GM12878 (cell line): ENCODE measurements at regions not wholly inside any gene's neighbourhood (a gene's known extent, or its start where the extent isn't known, plus 50 kb on each side); places are given as distances from the start of the nearest gene placed in this dataset.

Experiments used
- ATAC-seq: fragments of 200-7000 bp; cut with Tn5 transposase; 3 replicates; pipeline ENCODE4 v1.9.1; 2020; ENCODE audit warnings: mild to moderate bottlenecking, moderate library complexity
- BruUV-seq: library from RNA; stranded (reverse); fragments of 400-500 nt; replicated peaks from 2 replicates; lab custom pipeline; 2021; lab: Mats Ljungman, UMichigan
- CTCF ChIA-PET: fragments of 300-600 bp; sonication (Branson Sonifier 250); formaldehyde crosslinking; extraction: SDS; loops from one replicate; lab custom pipeline; 2021; ENCODE audit warnings: inconsistent platforms; lab: Yijun Ruan, JAX
- POLR2A ChIA-PET: fragments of 350-600 bp; formaldehyde crosslinking; extraction: SDS; loops from one replicate; lab custom pipeline; 2021; ENCODE audit warnings: inconsistent platforms; lab: Charles Lee
- RAD21 ChIA-PET: fragments of 300-600 bp; sonication (Branson Sonifier 250); formaldehyde crosslinking; loops from one replicate; lab custom pipeline; 2023; ENCODE audit warnings: antibody characterized with exemption; ENCODE audit not compliant: unreplicated experiment; lab: Charles Lee
- SMC1A ChIA-PET: fragments of 300-600 bp; sonication (Branson Sonifier 250); formaldehyde crosslinking; loops from one replicate; lab custom pipeline; 2023; ENCODE audit not compliant: unreplicated experiment, uncharacterized antibody; lab: Charles Lee
- DNase-seq: peaks from one replicate; pipeline ENCODE4 v3.0.0-alpha.2; 2011; ENCODE audit warnings: low read depth, low spot score
- FAIRE-seq: peaks from 3 replicates; lab custom pipeline; 2011; peaks lifted over from hg19 to GRCh38; lab: Jason Lieb, UNC
- H2AFZ ChIP-seq: 2 replicates; pipeline ENCODE4 v1.6.0; 2011; ENCODE audit warnings: low read depth, low read length, control low read depth; ENCODE audit not compliant: control insufficient read depth
- H3K27ac ChIP-seq: 2 replicates; pipeline ENCODE4 v1.5.1; 2011; ENCODE audit warnings: control low read depth; ENCODE audit not compliant: control insufficient read depth, insufficient read depth
- H3K27me3 ChIP-seq, 2 experiments: replicated peaks in 1 of 2; 2 replicates each; pipeline versions ENCODE4 v1.6.0 to v1.6.1; 2011; ENCODE audit warnings: low read length in 1 of 2; ENCODE audit not compliant: control insufficient read depth in 2 of 2, insufficient read depth in 2 of 2
- H3K36me3 ChIP-seq, 2 experiments: 2 replicates each; pipeline ENCODE4 v1.5.1; 2011; ENCODE audit warnings: low read length in 1 of 2; ENCODE audit not compliant: control insufficient read depth in 2 of 2, insufficient read depth in 2 of 2
- H3K4me1 ChIP-seq: 2 replicates; pipeline ENCODE4 v1.6.1; 2011; ENCODE audit warnings: mild to moderate bottlenecking, low read length, moderate library complexity, mixed read lengths; ENCODE audit not compliant: control insufficient read depth, insufficient read depth
- H3K4me2 ChIP-seq: 2 replicates; pipeline ENCODE4 v1.6.0; 2011; ENCODE audit warnings: control low read depth; ENCODE audit not compliant: control insufficient read depth, insufficient read depth
- H3K4me3 ChIP-seq: fragments of 200-600 bp; sonication (generic); 2 replicates; pipeline ENCODE4 v1.5.1; 2016
- H3K79me2 ChIP-seq: 2 replicates; pipeline ENCODE4 v1.6.0; 2011; ENCODE audit warnings: low read length; ENCODE audit not compliant: control insufficient read depth, insufficient read depth
- H3K9ac ChIP-seq: 2 replicates; pipeline ENCODE4 v1.8.0; 2011; ENCODE audit warnings: low read length, control low read depth, mixed read lengths; ENCODE audit not compliant: control insufficient read depth, insufficient read depth
- H3K9me3 ChIP-seq: replicated peaks from 3 replicates; pipeline ENCODE4 v1.5.1; 2011; ENCODE audit warnings: mild to moderate bottlenecking, low read length; ENCODE audit not compliant: control insufficient read depth, insufficient read depth
- H4K20me1 ChIP-seq: 2 replicates; pipeline ENCODE4 v1.6.0; 2011; ENCODE audit not compliant: control insufficient read depth, insufficient read depth
- BRCA1 ChIP-seq: IDR thresholded peaks from 2 replicates; pipeline ENCODE4 v1.6.1; 2011; ENCODE audit warnings: low read depth, low read length, improper control_type of control experiment
- HDGF ChIP-seq: fragments of 450-650 bp; IDR thresholded peaks from 2 replicates; pipeline ENCODE4 v1.6.1; 2016; ENCODE audit warnings: antibody characterized with exemption
- IRF4 ChIP-seq: IDR thresholded peaks from 2 replicates; pipeline ENCODE4 v1.6.1; 2011; ENCODE audit warnings: low read depth, low read length
- MEF2A ChIP-seq: IDR thresholded peaks from 2 replicates; pipeline ENCODE4 v1.6.1; 2011; ENCODE audit warnings: low read depth, mild to moderate bottlenecking, low read length, moderate library complexity; ENCODE audit not compliant: insufficient read depth
- MYC ChIP-seq: IDR thresholded peaks from 2 replicates; pipeline ENCODE4 v1.6.1; 2011; ENCODE audit warnings: mild to moderate bottlenecking, low read length, moderate library complexity, inconsistent platforms; ENCODE audit not compliant: insufficient read depth, insufficient replicate concordance, insufficient read length, severe bottlenecking
- PAX5 ChIP-seq: IDR thresholded peaks from 2 replicates; pipeline ENCODE4 v1.6.1; 2011; ENCODE audit warnings: low read depth, low read length, borderline replicate concordance
- POLR2A ChIP-seq: IDR thresholded peaks from 2 replicates; pipeline ENCODE4 v1.6.1; 2011; ENCODE audit warnings: low read depth, mild to moderate bottlenecking, low read length
- RCOR1 ChIP-seq: conservative IDR thresholded peaks from 2 replicates; pipeline ENCODE4 v1.6.1; 2012; ENCODE audit warnings: low read depth, low read length, improper control_type of control experiment
- SMAD1 ChIP-seq: fragments of 450-650 bp; IDR thresholded peaks from 2 replicates; pipeline ENCODE4 v1.6.1; 2018; ENCODE audit warnings: mild to moderate bottlenecking, low read depth; ENCODE audit not compliant: partially characterized antibody
- SUZ12 ChIP-seq: fragments of 200-600 bp; sonication (generic); IDR thresholded peaks from one replicate; pipeline ENCODE4 v1.6.1; 2018; ENCODE audit warnings: antibody characterized with exemption, mild to moderate bottlenecking; ENCODE audit not compliant: unreplicated experiment
- TARDBP ChIP-seq: IDR thresholded peaks from 2 replicates; pipeline ENCODE4 v1.6.1; 2016; ENCODE audit warnings: borderline replicate concordance
- TBL1XR1 ChIP-seq: IDR thresholded peaks from 2 replicates; pipeline ENCODE4 v1.6.1; 2012; ENCODE audit warnings: low read depth, low read length, improper control_type of control experiment
- ZNF384 ChIP-seq: IDR thresholded peaks from 2 replicates; pipeline ENCODE4 v1.6.1; 2012; ENCODE audit warnings: low read depth, mild to moderate bottlenecking, low read length, improper control_type of control experiment, borderline replicate concordance
- WGBS: methylation state at CpG from one replicate; pipeline ENCODE4 v1.1.6; 2016; ENCODE audit warnings: low lambda C conversion rate; ENCODE audit not compliant: insufficient replicate concordance, insufficient coverage; ENCODE audit errors: missing lambda C conversion rate; 5-methylcytosine and 5-hydroxymethylcytosine counted together
- in situ Hi-C: fragments of 300-500 bp; cut with MboI; formaldehyde crosslinking; loops from 9 replicates; pipeline ENCODE4 v1.14.3; 2018; ENCODE audit warnings: mixed read lengths
- intact Hi-C: fragments of 100-400 bp; cut with micrococcal nuclease; formaldehyde crosslinking; loops from one replicate; pipeline ENCODE4 v1.14.2; 2022; ENCODE audit not compliant: unreplicated experiment
- TF ChIP-seq, protein P1 (sequence below): fragments of 450-650 bp; IDR thresholded peaks from 2 replicates; pipeline ENCODE4 v1.6.1; 2016; ENCODE audit warnings: mild to moderate bottlenecking

DNA sequence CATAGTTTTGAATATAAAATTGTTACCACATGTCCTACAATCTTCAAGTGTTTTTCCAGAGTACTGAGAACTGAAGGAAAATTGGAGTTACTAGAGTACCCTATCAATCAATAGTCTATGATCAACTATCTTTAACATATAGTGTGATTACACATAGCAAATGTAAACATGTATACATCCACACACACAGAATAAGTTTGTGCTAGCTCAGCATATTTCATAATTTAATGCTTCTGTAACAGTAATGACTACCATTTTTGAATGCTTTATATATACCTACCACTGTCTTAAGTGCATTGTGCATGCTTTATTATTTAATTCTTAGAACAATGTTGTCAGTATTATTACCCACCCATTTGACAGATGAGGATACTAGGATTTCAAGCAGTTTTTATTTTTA, 523.9 kb downstream of the HAO1 start (continued):
- TF ChIP-seq RCOR1 (no peak), PAX5 (no peak)

DNA sequence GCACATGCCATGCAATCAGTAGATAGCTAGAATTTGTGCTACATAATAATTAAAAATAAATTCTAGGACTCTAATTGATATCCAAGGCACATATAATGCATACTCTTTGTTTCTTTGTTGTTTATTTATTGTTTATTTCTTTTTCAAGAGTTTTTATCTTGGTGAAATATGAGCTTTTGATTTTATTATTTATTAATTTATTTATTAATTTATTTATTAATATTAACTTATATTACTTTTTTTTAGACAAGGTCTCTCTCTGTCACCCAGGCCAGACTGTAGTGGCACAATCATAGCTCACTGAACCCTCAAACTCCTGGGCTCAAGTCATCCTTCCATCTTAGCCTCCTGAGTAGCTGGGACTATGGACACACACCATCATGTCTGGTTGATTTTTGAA, 519.9 kb downstream of the HAO1 start:
- DNase-seq, result no peak
- no peak for FAIRE-seq
- Histone ChIP-seq H3K9me3 (no peaks in the 10 kb centered on the region), H2AFZ (no peak overlapping the region), H3K27me3 (no peaks in the 10 kb centered on the region; a peak in 1 of 4 replicates), H3K4me2 (no peak overlapping the region), H3K36me3 (no peaks in the 10 kb centered on the region), H3K79me2 (no peaks in the 10 kb centered on the region), H3K9ac (no peak overlapping the region), H3K4me1 (no peaks in the 10 kb centered on the region), H3K27ac (no peak overlapping the region), H4K20me1 (no peaks in the 10 kb centered on the region), H3K4me3 (no peak overlapping the region)
- POLR2A ChIA-PET, result no interaction called here
- CTCF ChIA-PET, result interaction anchor here (1.4 kb wide), 1 partner anchor 1302 kb away, joined by 4 read pairs; no protein-coding TSS in a partner anchor
- RAD21 ChIA-PET, result no interaction called here
- no TSS peak for BruUV-seq
- intact Hi-C loops (no loop called here), in situ Hi-C loops (no loop called here)
- no peak for ATAC-seq
- SMC1A ChIA-PET, result interaction anchor here (1.5 kb wide), 1 partner anchor 685 kb away, joined by 3 read pairs; no protein-coding TSS in a partner anchor
- TF ChIP-seq MYC, result no peak

DNA sequence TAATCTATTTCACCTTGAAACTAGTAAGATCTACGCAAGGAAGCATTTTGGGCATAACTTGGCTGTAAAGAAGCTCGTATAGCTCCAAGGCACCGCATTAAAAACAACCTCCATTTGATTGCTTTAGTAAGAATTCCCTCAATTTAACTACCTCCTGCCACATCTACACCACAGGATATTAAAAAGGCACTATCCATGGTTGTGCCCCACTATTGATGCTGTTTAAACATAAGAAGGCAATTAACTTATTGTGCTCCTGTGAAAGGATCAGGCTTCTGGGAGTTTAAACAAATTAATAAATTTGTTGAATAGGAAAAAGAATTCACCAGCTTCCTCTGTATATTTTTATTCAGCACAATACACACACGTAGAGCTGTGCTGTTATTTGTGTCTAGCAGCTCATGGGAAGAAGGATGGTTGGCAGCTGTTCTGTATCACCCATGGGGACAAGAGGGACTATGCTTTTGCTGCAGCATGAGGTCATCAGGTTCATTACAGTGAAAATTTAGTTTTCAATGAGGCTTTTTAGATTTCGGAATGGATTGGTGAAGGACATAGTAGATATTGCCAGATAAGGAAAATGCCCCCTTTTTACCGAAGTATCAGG, 513.3 kb downstream of the HAO1 start:
- DNase-seq, result no peak
- SMC1A ChIA-PET, result interaction anchor here (0.7 to 1.7 kb wide), 2 partner anchors 10 to 61 kb away, joined by 3 to 4 read pairs; no protein-coding TSS in a partner anchor
- Histone ChIP-seq H4K20me1 (no peaks in the 10 kb centered on the region), H3K9me3 (no peaks in the 10 kb centered on the region), H3K4me3 (no peak overlapping the region), H3K36me3 (no peaks in the 10 kb centered on the region), H2AFZ (no peak overlapping the region), H3K4me2 (no peak overlapping the region), H3K27me3 (no peaks in the 10 kb centered on the region; a peak in 1 of 4 replicates), H3K9ac (no peak overlapping the region), H3K4me1 (no peaks in the 10 kb centered on the region), H3K79me2 (no peaks in the 10 kb centered on the region), H3K27ac (no peak overlapping the region)
- TF ChIP-seq TARDBP (no peak), SUZ12 (no peak), TBL1XR1 (no peak), ZNF384 (no peak), IRF4 (no peak), SMAD1 (no peak), HDGF (no peak), MEF2A (no peak), POLR2A (no peak), BRCA1 (no peak)
- TF ChIP-seq, protein P1, sequence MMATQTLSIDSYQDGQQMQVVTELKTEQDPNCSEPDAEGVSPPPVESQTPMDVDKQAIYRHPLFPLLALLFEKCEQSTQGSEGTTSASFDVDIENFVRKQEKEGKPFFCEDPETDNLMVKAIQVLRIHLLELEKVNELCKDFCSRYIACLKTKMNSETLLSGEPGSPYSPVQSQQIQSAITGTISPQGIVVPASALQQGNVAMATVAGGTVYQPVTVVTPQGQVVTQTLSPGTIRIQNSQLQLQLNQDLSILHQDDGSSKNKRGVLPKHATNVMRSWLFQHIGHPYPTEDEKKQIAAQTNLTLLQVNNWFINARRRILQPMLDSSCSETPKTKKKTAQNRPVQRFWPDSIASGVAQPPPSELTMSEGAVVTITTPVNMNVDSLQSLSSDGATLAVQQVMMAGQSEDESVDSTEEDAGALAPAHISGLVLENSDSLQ, result no peak
- ATAC-seq, result no peak
- FAIRE-seq, result no peak
- WGBS, result 12% methylated on average over 6 of the region's 6 CpGs
- RAD21 ChIA-PET, result interaction anchor here (1.7 kb wide), 1 partner anchor 9 kb away, joined by 3 read pairs; no protein-coding TSS in a partner anchor
- no TSS peak for BruUV-seq
- POLR2A ChIA-PET, result no interaction called here
- in situ Hi-C loops (no loop called here), intact Hi-C loops (no loop called here)
- CTCF ChIA-PET, result interaction anchor here (1.3 kb wide), 1 partner anchor 9 kb away, joined by 4 read pairs; no protein-coding TSS in a partner anchor
